ENCODE measurements at regions not wholly inside any gene's neighbourhood (a gene's known extent, or its start where the extent isn't known, plus 50 kb on each side); places are given as distances from the start of the nearest gene placed in this dataset.

GRCh38 chr4:134401798-134402197, 200.2 kb upstream of the PABPC4L start:
- DNase-seq (ENCODE audit: extremely low read depth, low read depth), result no peak

- no peak for DNase-seq (ENCODE audit: extremely low read depth, low read depth)
Observed at GRCh38 chr4:134393592-134393991, 192.0 kb upstream of the PABPC4L start.

- no peak for DNase-seq (ENCODE audit: extremely low read depth, low read depth)
Observed at GRCh38 chr4:134390319-134390718, 188.7 kb upstream of the PABPC4L start.

- no peak for DNase-seq (ENCODE audit: extremely low read depth, low read depth)
Observed at GRCh38 chr4:134388351-134388750, 186.8 kb upstream of the PABPC4L start.

GRCh38 chr4:134382478-134383227, 181.1 kb upstream of the PABPC4L start:
- DNase-seq (ENCODE audit: extremely low read depth, low read depth), result no peak

- no peak for DNase-seq (ENCODE audit: extremely low read depth, low read depth)
Observed at GRCh38 chr4:134375775-134376174, 174.2 kb upstream of the PABPC4L start.

GRCh38 chr4:134365852-134366251, 164.3 kb upstream of the PABPC4L start:
- DNase-seq (ENCODE audit: extremely low read depth, low read depth), result no peak

- DNase-seq (ENCODE audit: extremely low read depth, low read depth), result no peak
Observed at GRCh38 chr4:134364928-134365327, 163.3 kb upstream of the PABPC4L start.

- no peak for DNase-seq (ENCODE audit: extremely low read depth, low read depth)
Observed at GRCh38 chr4:134345244-134345643, 143.7 kb upstream of the PABPC4L start.

GRCh38 chr4:134343656-134344055, 142.1 kb upstream of the PABPC4L start:
- no peak for DNase-seq (ENCODE audit: extremely low read depth, low read depth)

- no peak for DNase-seq (ENCODE audit: extremely low read depth, low read depth)
Observed at GRCh38 chr4:134343081-134343480, 141.5 kb upstream of the PABPC4L start.

- DNase-seq (ENCODE audit: extremely low read depth, low read depth), result no peak
Observed at GRCh38 chr4:134337574-134337973, 136.0 kb upstream of the PABPC4L start.

GRCh38 chr4:134328741-134329140, 127.2 kb upstream of the PABPC4L start:
- DNase-seq (ENCODE audit: extremely low read depth, low read depth), result no peak

GRCh38 chr4:134327274-134328122, 125.9 kb upstream of the PABPC4L start:
- no peak for DNase-seq (ENCODE audit: extremely low read depth, low read depth)

GRCh38 chr4:134326866-134327265, 125.3 kb upstream of the PABPC4L start:
- no peak for DNase-seq (ENCODE audit: extremely low read depth, low read depth)

GRCh38 chr4:134324179-134324578, 122.6 kb upstream of the PABPC4L start:
- no peak for DNase-seq (ENCODE audit: extremely low read depth, low read depth)

- DNase-seq (ENCODE audit: extremely low read depth, low read depth), result no peak
Observed at GRCh38 chr4:134320048-134320447, 118.5 kb upstream of the PABPC4L start.

GRCh38 chr4:134313591-134313990, 112.0 kb upstream of the PABPC4L start:
- DNase-seq (ENCODE audit: extremely low read depth, low read depth), result no peak

- no peak for DNase-seq (ENCODE audit: extremely low read depth, low read depth)
Observed at GRCh38 chr4:134309715-134310114, 108.1 kb upstream of the PABPC4L start.

- DNase-seq (ENCODE audit: extremely low read depth, low read depth), result no peak
Observed at GRCh38 chr4:134308910-134309309, 107.3 kb upstream of the PABPC4L start.

GRCh38 chr4:134298313-134298712, 96.7 kb upstream of the PABPC4L start:
- no peak for DNase-seq (ENCODE audit: extremely low read depth, low read depth)

GRCh38 chr4:134297765-134298164, 96.2 kb upstream of the PABPC4L start:
- DNase-seq (ENCODE audit: extremely low read depth, low read depth), result no peak

Measured in NCI-H460 (cell line).